WTC11 (cell line): ENCODE measurements at regions not wholly inside any gene's neighbourhood (a gene's known extent, or its start where the extent isn't known, plus 50 kb on each side); places are given as distances from the start of the nearest gene placed in this dataset.

Experiments used
- ATAC-seq: fragments of 200-7000 bp; cut with Tn5 transposase; 2 replicates; pipeline ENCODE4 v1.10.0; 2021; ENCODE audit warnings: mild to moderate bottlenecking, moderate library complexity
- CTCF ChIA-PET: fragments of 300-600 bp; sonication (Branson Sonifier 250); formaldehyde crosslinking; loops from one replicate; lab custom pipeline; 2021; ENCODE audit warnings: antibody characterized with exemption; lab: Charles Lee
- POLR2A ChIA-PET: fragments of 350-600 bp; sonication (Branson Sonifier 250); formaldehyde crosslinking; loops from one replicate; lab custom pipeline; 2021; ENCODE audit warnings: antibody characterized with exemption; lab: Charles Lee
- DNase-seq: peaks from one replicate; pipeline ENCODE4 v3.0.0; 2021; ENCODE audit warnings: low spot score
- H3K27ac Mint-ChIP-seq: 2 replicates; pipeline ENCODE4 v1.8.0; 2021; ENCODE audit warnings: mixed read lengths
- H3K27me3 Mint-ChIP-seq: 2 replicates; pipeline ENCODE4 v1.8.0; 2021; ENCODE audit warnings: low read depth, mild to moderate bottlenecking, moderate library complexity, mixed read lengths
- H3K36me3 Mint-ChIP-seq: 2 replicates; pipeline ENCODE4 v1.8.0; 2021; ENCODE audit warnings: mixed read lengths
- H3K4me1 Mint-ChIP-seq: 2 replicates; pipeline ENCODE4 v1.8.0; 2022; ENCODE audit warnings: mixed read lengths
- H3K4me3 Mint-ChIP-seq: 2 replicates; pipeline ENCODE4 v1.8.0; 2021; ENCODE audit warnings: mild to moderate bottlenecking, moderate library complexity, mixed read lengths
- H3K9me3 Mint-ChIP-seq: 2 replicates; pipeline ENCODE4 v1.8.0; 2021; ENCODE audit warnings: mixed read lengths
- ATF2 ChIP-seq: sonication (generic); formaldehyde crosslinking; IDR thresholded peaks from 2 replicates; pipeline ENCODE4 v1.8.1; 2022; ENCODE audit warnings: low read depth, missing genetic modification reagents, borderline replicate concordance
- ATF3 ChIP-seq: sonication (generic); formaldehyde crosslinking; conservative IDR thresholded peaks from 2 replicates; pipeline ENCODE4 v1.8.1; 2022; ENCODE audit warnings: mild to moderate bottlenecking, missing genetic modification reagents
- ATF6 ChIP-seq: sonication (generic); formaldehyde crosslinking; IDR thresholded peaks from 2 replicates; pipeline ENCODE4 v1.8.1; 2023; ENCODE audit warnings: mild to moderate bottlenecking, missing genetic modification reagents
- CDX4 ChIP-seq: fragments of 250-450 bp; sonication (Bioruptor Pico); IDR thresholded peaks from 2 replicates; pipeline ENCODE4 v1.9.0; 2021; ENCODE audit warnings: moderate library complexity, mild to moderate bottlenecking, inconsistent platforms, borderline replicate concordance
- CTCF ChIP-seq: fragments of 200-600 bp; IDR thresholded peaks from 2 replicates; pipeline ENCODE4 v1.8.0; 2022; ENCODE audit warnings: antibody characterized with exemption
- E2F1 ChIP-seq: sonication (generic); formaldehyde crosslinking; IDR thresholded peaks from 2 replicates; pipeline ENCODE4 v1.8.0; 2022; ENCODE audit warnings: mild to moderate bottlenecking, missing genetic modification reagents
- E2F4 ChIP-seq: sonication (generic); formaldehyde crosslinking; IDR thresholded peaks from 2 replicates; pipeline ENCODE4 v1.8.1; 2022; ENCODE audit warnings: low read depth, mild to moderate bottlenecking, moderate library complexity, missing genetic modification reagents, borderline replicate concordance
- FOXP1 ChIP-seq: sonication (generic); formaldehyde crosslinking; IDR thresholded peaks from 2 replicates; pipeline ENCODE4 v1.8.0; 2022; ENCODE audit warnings: missing genetic modification reagents, mild to moderate bottlenecking, moderate library complexity, borderline replicate concordance
- IRF1 ChIP-seq: sonication (generic); formaldehyde crosslinking; IDR thresholded peaks from 2 replicates; pipeline ENCODE4 v1.8.0; 2023; ENCODE audit warnings: missing genetic modification reagents
- IRF2 ChIP-seq: sonication (generic); formaldehyde crosslinking; IDR thresholded peaks from 2 replicates; pipeline ENCODE4 v1.8.0; 2022; ENCODE audit warnings: low read depth, missing genetic modification reagents, borderline replicate concordance
- KAT7 ChIP-seq: sonication (generic); formaldehyde crosslinking; IDR thresholded peaks from 2 replicates; pipeline ENCODE4 v1.8.1; 2023; ENCODE audit warnings: missing genetic modification reagents, mild to moderate bottlenecking, borderline replicate concordance
- MAX ChIP-seq: sonication (generic); formaldehyde crosslinking; IDR thresholded peaks from 2 replicates; pipeline ENCODE4 v1.8.0; 2022; ENCODE audit warnings: mild to moderate bottlenecking, missing genetic modification reagents
- MLX ChIP-seq: sonication (generic); formaldehyde crosslinking; IDR thresholded peaks from 2 replicates; pipeline ENCODE4 v1.8.1; 2023; ENCODE audit warnings: mild to moderate bottlenecking, missing genetic modification reagents, moderate library complexity
- NR1H2 ChIP-seq: sonication (generic); formaldehyde crosslinking; IDR thresholded peaks from 2 replicates; pipeline ENCODE4 v1.9.0; 2021; ENCODE audit warnings: mild to moderate bottlenecking, moderate library complexity, missing genetic modification reagents
- TEAD4 ChIP-seq: sonication (generic); formaldehyde crosslinking; IDR thresholded peaks from 2 replicates; pipeline ENCODE4 v1.8.0; 2022; ENCODE audit warnings: mild to moderate bottlenecking, missing genetic modification reagents
- ZNF219 ChIP-seq: sonication (generic); formaldehyde crosslinking; IDR thresholded peaks from 2 replicates; pipeline ENCODE4 v1.8.0; 2023; ENCODE audit warnings: missing genetic modification reagents, mild to moderate bottlenecking, borderline replicate concordance
- ZNF263 ChIP-seq: sonication (generic); formaldehyde crosslinking; IDR thresholded peaks from 2 replicates; pipeline ENCODE4 v1.8.1; 2022; ENCODE audit warnings: low read depth, mild to moderate bottlenecking, moderate library complexity, missing genetic modification reagents
- ZNF425 ChIP-seq: fragments of 250-450 bp; sonication (Bioruptor Pico); conservative IDR thresholded peaks from 2 replicates; pipeline ENCODE4 v1.9.0; 2021; ENCODE audit warnings: mild to moderate bottlenecking

GRCh38 chr11:97770570-97770969 lies 1250.2 kb upstream of the CNTN5 start:
- peaks cover 13% of the 10 kb centered on the region for H3K4me1 Mint-ChIP-seq
- ChIA-PET POLR2A (no interaction called here), CTCF (no interaction called here)
- H3K36me3 Mint-ChIP-seq = no peaks in the 10 kb centered on the region
- H3K4me3 Mint-ChIP-seq = no peak overlapping the region
- DNase-seq = no peak
- no peak for TF ChIP-seq CDX4 (CRISPR knock-in tag)
- TF ChIP-seq ATF2 (CRISPR knock-in tag) = no peak
- TF ChIP-seq CTCF = no peak
- no peak for TF ChIP-seq IRF2 (CRISPR knock-in tag)
- no peak for TF ChIP-seq ATF6 (CRISPR knock-in tag)
- no peak for TF ChIP-seq E2F4 (CRISPR knock-in tag)
- no peak for TF ChIP-seq ZNF263 (CRISPR knock-in tag)
- no peak for TF ChIP-seq TEAD4 (CRISPR knock-in tag)
- no peak for TF ChIP-seq KAT7
- H3K27ac Mint-ChIP-seq = no peak overlapping the region
- no peak for ATAC-seq
- peaks cover 3% of the 10 kb centered on the region; the same call in 1 of the 2 replicates for H3K9me3 Mint-ChIP-seq
- H3K27me3 Mint-ChIP-seq = no peaks in the 10 kb centered on the region

GRCh38 chr11:97772705-97773104 lies 1248.0 kb upstream of the CNTN5 start:
- TF ChIP-seq E2F1 (CRISPR knock-in tag) = no peak
- no peak for TF ChIP-seq MAX (CRISPR knock-in tag)
- no peak for TF ChIP-seq ATF6 (CRISPR knock-in tag)
- no peak for TF ChIP-seq ZNF219 (CRISPR knock-in tag)
- no peak for TF ChIP-seq TEAD4 (CRISPR knock-in tag)
- TF ChIP-seq FOXP1 (CRISPR knock-in tag) = no peak
- TF ChIP-seq MLX (CRISPR knock-in tag) = no peak
- no peak for TF ChIP-seq ZNF425 (CRISPR knock-in tag)
- no peak for TF ChIP-seq ATF3 (CRISPR knock-in tag)
- TF ChIP-seq NR1H2 (CRISPR knock-in tag) = no peak
- TF ChIP-seq IRF1 = no peak
- ATAC-seq (no peak), DNase-seq (no peak)
- Mint-ChIP-seq H3K27me3 (no peaks in the 10 kb centered on the region), H3K4me3 (no peak overlapping the region), H3K4me1 (peaks cover 13% of the 10 kb centered on the region), H3K9me3 (no peaks in the 10 kb centered on the region), H3K27ac (no peak overlapping the region), H3K36me3 (no peaks in the 10 kb centered on the region)
- ChIA-PET CTCF (no interaction called here), POLR2A (no interaction called here)
